ENCODE measurements at regions not wholly inside any gene's neighbourhood (a gene's known extent, or its start where the extent isn't known, plus 50 kb on each side); places are given as distances from the start of the nearest gene placed in this dataset.
A peak's percentile ranks its signal among the peaks of the same experiment; 100 is the strongest.
"Not testable (repeated sequence)": the region's sequence is repeated elsewhere in the genome, so short reads cannot be mapped to it uniquely, and the experiment has no call there.

DNA sequence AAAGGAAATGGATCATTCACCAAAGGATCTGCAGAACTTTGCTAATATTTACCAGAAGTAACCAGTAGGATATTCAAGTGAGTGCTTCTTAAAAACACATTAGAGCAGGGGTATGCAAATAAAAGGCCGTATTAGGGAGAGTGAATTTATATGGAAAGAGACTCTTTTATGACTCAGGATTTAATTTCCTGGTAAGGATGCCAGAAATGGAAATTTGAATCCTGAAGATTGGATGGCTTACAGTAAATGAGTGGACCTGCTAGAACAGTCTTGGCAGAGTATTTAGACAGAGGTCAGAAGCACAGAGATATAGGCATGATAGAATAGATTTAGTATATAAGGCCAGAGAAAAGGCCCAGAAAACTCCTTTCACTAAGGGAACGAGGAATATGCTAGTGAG lies 201.6 kb downstream of the SLITRK5 start:
- DNase-seq (ENCODE audit: low read depth) = no peak

DNA sequence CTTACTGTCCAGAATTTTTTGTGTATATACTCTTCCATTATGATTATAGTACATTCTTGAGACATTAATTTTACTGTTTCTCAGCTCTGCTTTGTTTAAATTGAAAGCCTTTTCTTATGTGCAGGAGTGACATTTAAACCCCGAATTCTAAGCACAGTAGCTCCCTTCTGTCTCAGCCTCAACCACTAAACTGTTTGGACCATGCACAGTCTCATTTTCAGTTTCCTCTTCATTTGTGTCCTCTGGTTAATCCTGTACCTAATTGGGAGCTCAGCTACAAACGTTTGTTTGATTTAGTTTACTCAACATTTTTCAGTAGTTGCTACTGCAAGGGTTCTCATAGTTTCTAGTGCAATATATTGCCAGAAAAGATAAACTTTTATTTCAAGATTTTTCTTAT lies 206.3 kb downstream of the SLITRK5 start:
- DNase-seq (ENCODE audit: low read depth) = no peak

DNA sequence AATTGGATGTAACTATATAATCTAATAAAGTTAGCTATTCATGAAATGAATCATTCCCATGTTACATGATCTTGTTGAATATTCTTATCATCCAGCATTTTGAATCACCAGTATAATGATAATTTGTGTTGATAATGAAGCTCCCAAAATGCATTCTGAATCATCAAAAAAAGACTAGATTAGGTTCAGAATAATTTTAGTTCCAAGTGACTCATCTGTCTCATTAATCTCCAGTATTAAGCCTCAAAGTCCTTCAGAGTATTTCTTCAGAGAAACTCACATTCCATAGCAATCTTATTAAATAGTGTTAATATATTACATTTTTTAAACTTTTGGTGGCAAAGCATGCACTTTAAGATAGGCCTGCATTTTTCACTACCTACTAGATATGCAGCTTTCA lies 207.5 kb downstream of the SLITRK5 start:
- DNase-seq (ENCODE audit: low read depth) = no peak

DNA sequence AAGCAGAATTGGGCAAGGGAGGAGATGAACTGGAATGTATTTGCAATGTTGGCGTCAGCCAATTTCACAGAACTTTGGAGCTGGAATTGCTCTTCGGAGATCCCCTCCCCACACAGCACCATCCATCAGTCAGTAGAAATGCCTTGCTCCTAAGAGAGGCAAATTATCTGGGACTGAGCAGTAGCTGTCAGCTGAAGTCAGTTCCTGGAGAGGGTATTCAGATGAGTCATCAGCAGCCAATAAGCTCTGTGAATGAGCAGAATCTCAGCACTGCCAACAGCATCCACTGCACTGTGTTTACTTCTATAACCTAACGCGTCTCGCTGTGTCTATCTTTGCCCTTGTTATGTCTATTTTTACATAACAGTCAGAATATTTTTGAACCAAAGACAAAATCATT lies 213.7 kb downstream of the SLITRK5 start:
- no peak for DNase-seq (ENCODE audit: low read depth)

DNA sequence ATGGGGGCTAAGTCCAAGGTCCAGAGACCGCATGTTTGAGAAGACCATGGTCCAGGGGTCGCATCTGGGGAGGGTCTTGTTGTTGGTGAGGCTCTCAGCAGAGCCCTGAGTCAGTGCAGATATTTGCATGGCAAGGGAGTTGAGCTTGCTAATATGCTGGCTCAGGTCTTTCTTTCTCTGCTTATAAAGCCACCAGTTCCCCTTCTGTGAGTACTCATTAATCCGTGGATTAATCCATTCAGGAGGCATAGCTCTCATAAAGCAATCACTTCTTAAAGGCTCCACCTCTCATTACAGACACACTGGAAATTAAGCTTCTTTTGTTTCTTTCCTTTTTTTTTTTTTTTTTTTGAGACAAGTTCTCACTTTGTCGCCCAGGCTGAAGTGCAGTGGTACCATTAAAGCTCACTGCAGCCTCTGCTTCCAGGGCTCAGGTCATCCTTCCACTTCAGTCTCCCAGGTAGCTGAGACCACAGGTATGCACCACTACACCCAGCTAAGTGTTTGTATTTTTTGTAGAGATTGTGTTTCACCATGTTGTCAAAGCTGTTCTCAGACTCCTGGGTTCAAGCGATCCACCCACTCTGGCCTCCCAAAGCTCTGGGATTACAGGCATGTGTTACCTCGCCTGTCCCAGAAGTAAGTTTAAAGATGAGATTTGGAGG lies 216.4 kb downstream of the SLITRK5 start:
- DNase-seq (ENCODE audit: low read depth) = no peak

DNA sequence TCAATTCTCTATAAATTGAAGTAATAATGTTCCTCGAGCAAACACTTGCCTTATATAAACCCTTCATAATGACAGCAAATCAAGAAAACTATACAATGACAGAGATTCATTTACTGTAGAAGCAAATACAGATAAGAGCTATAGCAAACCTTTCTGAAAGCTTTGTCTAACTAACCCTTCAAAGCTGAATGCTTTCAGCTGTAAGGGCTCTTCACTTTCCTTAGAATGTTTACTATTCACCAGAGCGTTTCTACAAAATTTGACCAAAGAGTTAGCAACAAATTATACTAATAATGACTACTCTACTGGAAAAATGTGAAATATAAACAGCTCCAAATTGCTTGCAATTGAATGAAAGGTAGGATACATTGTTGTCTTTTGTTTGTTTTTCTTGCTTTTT lies 218.1 kb downstream of the SLITRK5 start:
- no peak for DNase-seq (ENCODE audit: low read depth)

DNA sequence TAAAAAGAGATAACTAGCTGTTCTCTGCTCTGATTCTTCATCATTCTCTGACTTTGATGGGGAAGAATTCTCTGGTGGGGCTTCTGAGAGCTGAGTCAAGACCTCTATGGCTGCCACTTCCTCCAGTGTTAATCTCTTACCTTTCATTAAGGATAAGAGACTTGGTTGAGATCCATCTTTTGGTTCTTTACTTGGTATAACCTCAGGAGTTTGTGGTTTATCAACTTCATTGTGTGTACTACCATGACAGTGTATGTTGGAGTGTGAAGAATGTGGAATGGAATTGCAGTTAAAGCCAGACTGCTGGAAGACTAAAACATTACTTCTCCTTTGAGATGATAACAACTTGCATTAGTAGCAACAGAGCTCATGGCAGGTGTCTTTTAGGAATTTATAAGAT lies 222.0 kb downstream of the SLITRK5 start:
- DNase-seq (ENCODE audit: low read depth) = no peak

DNA sequence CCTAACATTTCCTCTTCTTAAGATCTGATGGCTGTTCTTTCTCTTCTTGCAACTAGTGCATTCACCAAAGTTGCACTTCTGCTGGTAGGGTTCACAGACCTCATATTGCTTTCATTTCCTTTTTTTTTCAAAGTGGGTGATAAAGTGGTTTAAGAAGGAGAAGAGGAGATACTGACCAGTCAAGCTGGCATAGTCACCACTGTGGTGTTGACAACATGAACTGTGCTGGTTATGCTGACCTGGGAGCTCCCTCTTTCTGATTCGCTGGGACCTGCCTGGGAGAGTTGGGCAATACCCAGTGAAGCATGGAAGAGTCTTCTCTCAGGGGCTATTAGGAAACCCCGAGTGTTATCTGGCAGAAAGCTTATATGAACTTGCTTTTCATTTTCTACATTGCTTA lies 222.9 kb downstream of the SLITRK5 start:
- DNase-seq (ENCODE audit: low read depth) = no peak

DNA sequence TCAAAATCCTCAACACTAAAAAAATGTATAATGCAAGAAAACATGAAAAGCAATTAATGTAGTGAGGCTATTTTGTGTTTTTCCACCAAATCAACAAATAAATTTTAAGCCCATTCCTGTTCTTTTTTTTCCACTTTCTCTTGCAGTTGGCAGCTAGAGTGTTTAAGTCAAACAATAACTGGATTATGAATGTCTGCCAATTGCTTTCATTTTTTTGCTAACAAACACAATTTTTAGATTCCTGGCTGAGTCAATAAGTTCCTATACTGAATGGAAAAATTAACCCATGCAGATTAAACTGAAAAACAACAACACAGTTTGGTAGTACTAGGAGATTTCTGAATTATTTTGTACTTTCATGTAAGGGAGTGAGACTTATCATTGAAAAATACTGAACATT lies 232.4 kb downstream of the SLITRK5 start:
- no peak for DNase-seq (ENCODE audit: low read depth)

DNA sequence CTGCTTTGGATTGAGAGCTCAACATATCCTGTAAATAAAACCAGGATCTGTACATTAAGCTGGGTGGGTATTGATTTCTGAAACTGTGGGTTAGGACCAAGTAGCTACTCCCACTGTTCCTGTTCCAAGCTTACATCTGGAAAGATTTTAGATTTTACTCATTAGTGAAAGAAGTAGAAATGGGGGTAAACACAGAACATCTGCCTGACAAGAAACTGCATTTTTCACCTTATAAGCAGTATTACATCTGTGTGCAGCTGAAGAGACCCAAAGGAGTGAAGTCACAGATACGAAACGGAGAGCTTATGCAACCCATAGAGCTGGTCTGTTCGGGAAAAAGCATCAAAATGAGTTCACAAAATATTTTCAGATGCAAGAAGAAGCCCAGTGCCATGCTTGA lies 235.2 kb downstream of the SLITRK5 start:
- no peak for DNase-seq (ENCODE audit: low read depth)

DNA sequence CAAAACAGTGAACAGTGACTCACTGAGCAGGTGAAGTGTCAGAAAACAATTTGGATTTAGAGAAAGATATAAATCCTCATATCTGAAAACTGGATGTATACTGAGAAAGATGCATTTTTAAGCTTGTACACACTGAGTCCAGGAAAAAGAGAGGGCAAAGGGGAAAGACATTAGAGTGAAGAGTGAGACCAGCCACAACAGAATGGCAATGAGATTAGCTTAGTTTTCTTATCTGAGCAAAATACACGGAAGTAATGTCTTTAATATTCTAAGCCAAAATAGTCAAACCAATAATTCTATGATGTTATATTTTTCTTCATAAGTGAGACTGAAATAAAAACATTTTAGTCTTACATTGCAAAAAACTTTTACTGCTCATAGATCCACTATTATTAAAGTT lies 236.0 kb downstream of the SLITRK5 start:
- no peak for DNase-seq (ENCODE audit: low read depth)

DNA sequence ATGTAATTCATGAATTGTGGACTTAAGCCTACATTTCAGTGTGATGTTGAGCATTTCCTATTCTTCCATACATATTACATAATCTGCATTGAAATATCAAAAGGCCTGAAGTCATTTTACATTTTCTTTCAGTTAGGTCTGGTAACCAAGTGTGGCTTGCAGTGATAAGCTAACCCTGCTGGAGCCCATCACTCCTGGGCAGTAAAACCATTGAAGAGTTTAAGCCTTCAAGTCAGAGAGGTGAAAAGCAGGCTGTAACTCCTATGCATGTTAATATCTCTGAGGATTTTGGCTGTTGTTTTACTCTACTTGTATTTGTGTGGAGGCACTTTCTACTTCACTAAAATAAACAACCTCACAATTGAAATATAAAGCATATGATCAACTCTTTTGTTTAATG lies 248.8 kb downstream of the SLITRK5 start:
- DNase-seq (ENCODE audit: low read depth) = no peak

DNA sequence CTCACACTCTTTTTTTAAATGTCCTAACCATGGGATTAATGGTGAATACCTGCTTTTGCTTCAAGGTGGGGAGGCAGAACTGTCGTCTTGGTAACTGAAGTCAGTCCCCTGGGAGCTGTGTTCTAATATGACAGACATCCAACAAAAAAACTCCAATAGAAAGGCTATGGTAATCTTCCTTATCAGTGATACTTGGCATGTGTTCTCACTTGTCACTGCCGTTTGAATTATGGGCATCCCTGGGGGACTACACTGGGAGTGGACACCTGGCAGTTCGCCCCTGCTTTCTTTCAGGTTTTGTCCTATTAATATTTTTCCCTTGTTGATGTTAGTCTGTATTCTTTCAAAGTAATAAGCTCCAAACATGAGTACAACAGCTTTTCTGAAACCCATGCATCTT lies 252.6 kb downstream of the SLITRK5 start:
- DNase-seq (ENCODE audit: low read depth) = no peak

DNA sequence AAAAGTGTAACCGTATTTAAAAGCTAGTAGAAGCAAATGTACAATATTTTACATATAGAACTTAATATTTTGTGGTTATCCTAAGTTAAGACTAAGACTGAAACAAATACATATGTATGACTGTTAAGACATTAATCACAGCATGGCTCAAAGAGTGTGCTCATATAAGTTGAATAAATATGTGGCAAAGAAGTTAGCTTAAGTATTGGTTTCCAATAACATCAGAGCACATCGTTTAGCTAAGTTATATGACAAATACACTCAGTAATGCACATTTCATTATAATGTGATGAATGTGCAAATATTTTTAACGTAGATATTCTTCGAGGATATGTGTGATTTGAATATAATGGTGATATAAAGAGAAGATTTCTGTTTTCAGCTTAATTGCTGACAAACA lies 253.8 kb downstream of the SLITRK5 start:
- DNase-seq (ENCODE audit: low read depth) = no peak

DNA sequence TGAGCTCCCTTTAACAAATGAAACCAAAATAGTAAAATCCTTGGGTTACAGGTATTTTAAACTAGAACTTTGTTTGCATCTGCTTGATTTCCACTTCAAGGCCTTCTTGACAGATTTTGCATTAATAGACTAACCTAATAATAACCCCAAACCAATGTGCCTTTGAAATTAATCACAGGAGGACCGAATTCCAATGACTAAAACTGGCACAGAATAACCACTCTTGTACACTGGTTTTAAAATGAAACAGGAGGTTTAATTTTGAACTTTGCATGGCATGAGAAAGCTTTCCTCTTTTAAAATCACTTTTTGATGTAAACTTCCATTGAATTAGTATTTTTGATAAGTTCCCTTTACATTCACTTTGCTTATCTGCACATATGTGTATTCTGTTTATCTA lies 269.6 kb downstream of the SLITRK5 start:
- no peak for DNase-seq (ENCODE audit: low read depth)

DNA sequence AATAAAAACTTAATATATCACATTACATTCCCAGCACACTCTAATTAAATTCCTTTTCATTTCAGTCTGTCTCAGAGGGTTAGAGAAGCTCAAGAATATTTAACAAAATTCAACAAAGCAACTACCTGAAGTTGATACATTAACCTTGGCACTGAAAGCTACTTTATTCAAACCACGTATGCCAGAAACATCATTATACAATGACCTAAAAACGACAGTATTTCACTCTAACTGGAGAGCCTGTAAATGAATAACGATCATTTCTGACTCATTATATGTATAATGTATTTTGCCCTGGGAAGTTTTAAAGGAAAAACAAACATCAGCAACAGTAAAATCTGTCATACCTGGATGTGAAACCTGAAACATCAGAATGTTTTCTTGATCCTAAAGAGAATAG lies 270.1 kb downstream of the SLITRK5 start:
- DNase-seq (ENCODE audit: low read depth) = no peak

DNA sequence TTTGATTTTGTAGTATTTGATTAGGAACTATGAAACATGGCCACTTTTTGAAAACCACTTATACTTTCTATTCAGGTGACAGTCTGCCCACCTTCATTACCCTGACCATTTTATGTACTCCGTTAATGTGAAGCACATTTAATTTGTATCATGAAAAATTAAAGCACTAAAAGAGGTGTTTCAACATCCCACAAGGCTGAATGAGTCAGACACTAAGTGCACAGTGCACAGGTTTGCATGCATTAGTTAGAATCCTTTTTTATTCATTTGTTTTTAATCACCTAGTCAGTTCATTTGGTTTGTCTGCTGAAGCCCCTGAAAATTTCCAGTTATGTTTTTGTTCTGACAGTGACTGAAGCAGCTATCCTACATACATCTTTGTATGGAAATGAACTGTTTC lies 271.0 kb downstream of the SLITRK5 start:
- no peak for DNase-seq (ENCODE audit: low read depth)

DNA sequence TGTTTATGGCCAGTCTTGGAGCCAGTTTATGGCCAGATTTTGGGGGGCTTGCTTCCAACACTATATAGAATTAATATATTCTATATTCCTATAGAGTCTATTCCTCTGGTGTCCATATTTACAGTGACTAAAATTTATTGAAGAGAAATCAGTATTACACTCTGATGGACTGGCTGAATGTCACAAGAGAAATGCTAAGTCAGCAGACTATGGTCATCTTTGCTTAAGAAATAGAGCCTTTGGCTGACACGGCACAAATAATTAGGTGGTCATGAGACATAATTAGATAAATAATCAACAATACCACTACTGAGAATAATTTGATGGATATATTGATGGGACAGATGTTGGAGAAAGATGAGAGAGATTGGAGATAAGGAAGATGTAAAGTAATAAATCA lies 272.9 kb downstream of the SLITRK5 start:
- DNase-seq (ENCODE audit: low read depth) = no peak

DNA sequence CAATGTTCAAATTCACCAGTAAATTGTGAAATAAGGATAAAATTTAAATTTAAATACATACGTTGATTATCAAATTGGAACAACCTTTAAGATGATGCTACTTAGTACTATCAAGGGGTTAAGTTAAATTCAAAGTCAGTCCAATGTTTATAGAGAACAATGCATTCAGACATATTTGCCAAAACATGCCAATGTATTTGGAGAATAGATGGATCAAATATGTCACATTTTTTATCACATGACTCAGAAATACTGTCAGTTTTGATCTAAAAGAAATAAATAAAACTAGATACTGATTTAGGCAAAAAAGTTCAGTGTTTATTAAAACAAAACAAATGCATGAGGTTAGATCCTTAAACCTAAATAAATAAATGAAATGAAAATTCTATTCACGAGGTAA lies 281.2 kb downstream of the SLITRK5 start:
- no peak for DNase-seq (ENCODE audit: low read depth)

DNA sequence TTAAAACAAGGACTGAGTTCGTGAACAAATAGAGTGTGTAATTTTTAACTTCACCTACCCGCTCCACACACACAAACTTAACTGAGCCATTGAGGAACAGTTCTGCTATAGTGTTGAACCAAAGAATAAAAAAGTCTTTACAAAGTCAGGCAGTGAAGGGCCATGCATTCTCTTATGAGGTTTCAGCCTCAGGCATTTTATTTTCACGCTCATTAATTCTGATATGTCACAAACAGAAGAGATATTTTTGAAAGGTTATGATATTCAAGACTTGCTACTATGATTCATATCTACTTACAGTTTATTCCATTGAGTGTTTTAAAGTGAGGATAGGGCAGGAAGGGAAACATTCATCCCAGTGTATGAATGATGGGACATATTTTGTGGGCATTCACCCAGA lies 282.2 kb downstream of the SLITRK5 start:
- peak; percentile 35 for DNase-seq (ENCODE audit: low read depth)

DNA sequence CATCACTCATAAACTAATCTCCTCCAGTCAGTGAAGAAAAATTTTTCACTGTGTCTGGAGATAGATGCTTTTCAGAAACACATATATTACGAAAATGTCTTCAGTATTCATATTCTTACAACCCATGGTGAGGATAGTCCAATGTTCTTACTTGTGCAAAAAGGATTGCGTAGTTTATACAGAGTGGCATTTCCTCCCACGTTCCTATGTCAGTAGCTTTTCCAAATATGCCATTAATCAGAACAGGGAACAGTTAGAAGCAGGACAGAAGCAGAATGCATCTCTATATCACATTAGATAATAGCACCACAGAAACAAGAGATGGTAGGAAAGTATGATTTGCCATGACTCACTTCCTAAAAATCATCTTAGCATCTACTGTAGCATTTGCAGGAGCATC lies 282.9 kb downstream of the SLITRK5 start:
- peak; percentile 30 for DNase-seq (ENCODE audit: low read depth)

DNA sequence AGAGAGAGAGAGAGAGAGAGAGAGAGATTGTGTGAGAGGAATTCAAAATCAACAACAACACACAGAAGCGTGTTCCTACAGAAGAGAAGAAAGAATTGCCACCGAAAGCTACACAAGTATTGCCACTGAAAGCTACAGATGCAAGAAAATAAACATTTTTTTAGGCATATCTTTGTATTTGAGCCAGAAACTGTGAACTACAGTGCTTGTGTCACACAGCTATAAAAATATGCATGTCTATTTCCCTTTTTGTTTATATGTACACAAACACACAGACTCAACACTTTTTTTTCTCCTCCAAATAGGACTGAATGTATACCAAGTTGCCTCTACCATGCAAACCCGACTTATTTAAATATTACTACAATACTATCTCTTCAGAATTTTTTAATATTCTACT lies 290.4 kb downstream of the SLITRK5 start:
- DNase-seq (ENCODE audit: low read depth) = no peak

DNA sequence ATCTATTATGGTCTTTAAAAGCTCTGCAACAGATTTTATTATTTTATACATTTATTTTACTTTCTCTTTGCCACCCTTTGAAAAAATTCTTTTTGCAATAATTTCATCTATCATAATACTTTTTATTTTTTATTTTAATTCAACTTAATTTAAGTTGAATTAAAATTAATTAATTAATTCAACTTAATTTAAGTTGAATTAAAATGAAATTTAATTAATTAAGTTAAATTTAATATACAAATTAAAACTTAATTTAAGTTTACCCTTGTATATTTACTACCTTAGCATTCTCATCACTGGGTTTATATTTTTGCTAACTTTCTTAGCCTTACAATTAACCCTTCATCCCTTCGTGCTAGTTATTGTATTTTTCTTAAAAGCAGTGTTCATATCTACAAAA lies 301.4 kb downstream of the SLITRK5 start:
- DNase-seq (ENCODE audit: low read depth) = no peak

DNA sequence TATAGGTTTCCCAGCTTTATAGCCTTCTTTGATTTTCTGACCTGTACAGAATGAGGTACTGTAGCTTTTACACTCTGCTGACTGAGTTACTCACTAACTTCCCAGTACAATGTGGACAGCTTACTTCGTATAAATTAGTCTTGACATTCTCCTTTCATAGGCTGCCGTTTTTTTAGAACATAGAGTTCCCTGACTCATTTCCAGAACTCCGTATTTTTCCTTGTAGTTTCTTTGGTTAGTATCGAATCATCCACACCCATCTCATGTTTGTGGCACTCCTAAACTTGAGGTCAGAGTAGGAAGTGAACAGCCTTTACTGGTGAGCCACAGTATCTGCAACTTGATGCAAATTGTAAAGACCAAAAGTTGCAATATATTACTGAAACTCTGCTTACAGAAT lies 303.9 kb downstream of the SLITRK5 start:
- no peak for DNase-seq (ENCODE audit: low read depth)

DNA sequence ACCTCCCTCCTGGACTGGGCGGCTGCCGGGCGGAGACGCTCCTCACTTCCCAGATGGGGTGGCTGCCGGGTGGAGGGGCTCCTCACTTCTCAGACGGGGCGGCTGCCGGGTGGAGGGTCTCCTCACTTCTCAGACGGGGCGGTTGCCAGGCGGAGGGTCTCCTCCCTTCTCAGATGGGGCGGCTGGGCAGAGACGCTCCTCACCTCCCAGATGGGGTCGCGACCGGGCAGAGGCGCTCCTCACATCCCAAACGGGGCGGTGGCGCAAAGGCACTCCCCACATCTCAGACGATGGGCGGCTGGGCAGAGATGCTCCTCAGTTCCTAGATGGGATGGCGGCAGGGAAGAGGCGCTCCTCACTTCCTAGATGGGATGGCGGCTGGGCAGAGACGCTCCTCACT lies 305.5 kb downstream of the SLITRK5 start:
- not testable (repeated sequence) for DNase-seq (ENCODE audit: low read depth)

Data from RPMI7951 (cell line).